ENCODE measurements at regions not wholly inside any gene's neighbourhood (a gene's known extent, or its start where the extent isn't known, plus 50 kb on each side); places are given as distances from the start of the nearest gene placed in this dataset.

DNA sequence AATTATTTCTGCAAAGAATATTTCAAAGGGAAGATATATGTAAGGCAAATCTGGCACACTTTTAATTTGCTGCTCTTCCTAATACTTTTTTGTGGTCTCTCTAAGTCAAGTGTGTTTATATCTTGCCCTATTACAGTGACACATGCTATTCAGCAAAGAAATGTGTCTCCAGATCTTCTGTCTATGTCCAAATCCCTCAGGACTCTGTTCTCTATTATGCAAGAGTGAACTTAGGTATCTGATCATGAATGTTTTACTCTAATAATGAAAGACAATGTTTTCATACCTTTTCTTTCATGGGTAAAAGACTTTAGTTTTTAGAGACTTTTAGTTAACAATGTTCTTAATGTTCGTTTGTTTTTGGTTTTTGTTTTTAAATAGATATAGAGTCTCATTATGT, 255.4 kb upstream of the DAB2 start:
- TF ChIP-seq, protein P1, sequence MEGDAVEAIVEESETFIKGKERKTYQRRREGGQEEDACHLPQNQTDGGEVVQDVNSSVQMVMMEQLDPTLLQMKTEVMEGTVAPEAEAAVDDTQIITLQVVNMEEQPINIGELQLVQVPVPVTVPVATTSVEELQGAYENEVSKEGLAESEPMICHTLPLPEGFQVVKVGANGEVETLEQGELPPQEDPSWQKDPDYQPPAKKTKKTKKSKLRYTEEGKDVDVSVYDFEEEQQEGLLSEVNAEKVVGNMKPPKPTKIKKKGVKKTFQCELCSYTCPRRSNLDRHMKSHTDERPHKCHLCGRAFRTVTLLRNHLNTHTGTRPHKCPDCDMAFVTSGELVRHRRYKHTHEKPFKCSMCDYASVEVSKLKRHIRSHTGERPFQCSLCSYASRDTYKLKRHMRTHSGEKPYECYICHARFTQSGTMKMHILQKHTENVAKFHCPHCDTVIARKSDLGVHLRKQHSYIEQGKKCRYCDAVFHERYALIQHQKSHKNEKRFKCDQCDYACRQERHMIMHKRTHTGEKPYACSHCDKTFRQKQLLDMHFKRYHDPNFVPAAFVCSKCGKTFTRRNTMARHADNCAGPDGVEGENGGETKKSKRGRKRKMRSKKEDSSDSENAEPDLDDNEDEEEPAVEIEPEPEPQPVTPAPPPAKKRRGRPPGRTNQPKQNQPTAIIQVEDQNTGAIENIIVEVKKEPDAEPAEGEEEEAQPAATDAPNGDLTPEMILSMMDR (conservative IDR thresholded peaks at IDR 0.05; ENCODE audit: low read length): no peak
- DNase-seq (ENCODE audit: low read depth): no peak
- H3K4me3 ChIP-seq (ENCODE audit: low read length): no peak overlapping the region

DNA sequence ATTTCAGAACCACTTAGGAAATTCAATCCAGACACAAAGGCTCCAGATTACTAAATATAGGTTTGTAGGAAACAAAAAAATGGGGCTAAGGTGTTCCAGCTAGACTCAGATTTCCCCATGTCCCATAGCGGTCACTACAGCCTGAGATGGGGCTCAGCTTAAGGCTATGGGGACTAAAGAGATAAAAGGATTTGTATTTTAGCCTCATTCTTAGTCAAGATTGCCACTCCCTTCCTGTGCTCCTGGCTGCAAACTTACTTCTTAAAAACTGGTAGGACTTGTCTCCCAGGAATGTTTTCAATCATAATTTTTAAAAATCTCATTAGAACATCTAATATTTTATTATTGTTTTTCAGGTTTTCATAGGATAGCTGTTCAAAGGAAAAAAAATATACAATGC, 253.8 kb upstream of the DAB2 start:
- TF ChIP-seq, protein P1 (conservative IDR thresholded peaks at IDR 0.05; ENCODE audit: low read length): no peak
- DNase-seq (ENCODE audit: low read depth): no peak

GRCh38 chr5:39675676-39676075, 250.9 kb upstream of the DAB2 start:
- TF ChIP-seq, protein P1 (conservative IDR thresholded peaks at IDR 0.05; ENCODE audit: low read length): no peak
- no peak overlapping the region for H3K4me3 ChIP-seq (ENCODE audit: low read length)
- DNase-seq (ENCODE audit: low read depth): no peak

More for the DNA sequence above, 253.8 kb upstream of the DAB2 start:
- no peak overlapping the region for H3K4me3 ChIP-seq (ENCODE audit: low read length)

DNA sequence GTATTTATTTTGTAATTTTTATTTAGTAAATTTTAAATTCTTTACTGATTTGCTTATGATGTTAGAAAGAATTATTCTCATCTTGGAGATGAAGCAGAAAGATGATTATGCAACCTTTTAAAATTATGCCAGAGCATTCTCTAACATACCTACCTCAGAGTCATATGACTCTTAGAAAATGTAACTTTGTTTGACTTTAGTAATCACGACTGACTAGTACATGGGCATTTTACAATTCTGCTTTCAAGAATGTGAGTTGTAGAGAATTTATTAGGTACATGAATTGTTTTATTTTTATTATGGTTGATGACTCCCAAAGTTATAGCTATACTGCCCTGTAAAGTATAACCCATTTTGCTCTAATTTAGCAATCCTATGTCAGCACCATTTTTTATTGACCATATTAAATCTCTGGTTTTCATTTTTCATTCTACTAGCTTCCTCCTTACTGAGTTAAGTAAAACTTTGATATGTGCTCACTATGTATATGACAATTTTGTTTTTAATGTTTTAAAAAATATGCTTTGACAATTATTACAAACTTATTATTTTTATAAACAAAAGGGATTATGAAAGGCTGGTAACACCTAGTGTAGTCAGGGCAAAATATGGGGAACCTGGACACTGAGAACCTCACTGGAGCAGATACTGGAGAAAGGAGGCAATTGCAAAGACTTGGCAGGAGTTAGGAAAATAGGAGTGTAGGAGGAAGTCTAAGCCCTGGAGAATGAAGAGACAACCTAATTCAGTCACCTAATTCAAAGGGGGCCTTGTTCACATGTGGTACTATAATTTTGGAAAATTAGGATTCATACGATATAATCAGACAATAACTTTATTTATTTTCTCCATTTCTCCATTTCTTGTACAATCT, 249.7 kb upstream of the DAB2 start:
- no peak overlapping the region for H3K4me3 ChIP-seq (ENCODE audit: low read length)
- DNase-seq (ENCODE audit: low read depth): no peak
- TF ChIP-seq, protein P1 (conservative IDR thresholded peaks at IDR 0.05; ENCODE audit: low read length): no peak

DNA sequence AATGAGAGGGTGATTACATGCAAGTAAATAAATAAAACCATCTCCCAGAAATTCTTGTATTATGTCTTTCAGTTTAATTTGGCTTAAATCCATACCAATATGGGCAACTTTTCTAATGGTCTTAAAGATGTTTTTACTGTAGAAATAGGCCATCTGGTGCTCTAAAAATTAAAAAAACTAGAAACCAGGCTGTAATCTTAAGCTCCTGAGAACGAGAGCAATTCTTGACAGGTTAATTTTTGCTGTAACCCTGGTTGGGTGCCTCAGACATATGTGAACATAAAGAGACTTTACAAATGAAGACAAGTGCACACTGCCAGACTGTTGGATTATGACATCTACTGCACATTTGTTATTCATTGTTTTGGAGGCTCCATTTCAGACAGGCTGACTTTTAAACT, 246.8 kb upstream of the DAB2 start:
- TF ChIP-seq, protein P1 (conservative IDR thresholded peaks at IDR 0.05; ENCODE audit: low read length): no peak
- H3K4me3 ChIP-seq (ENCODE audit: low read length): no peak overlapping the region
- no peak for DNase-seq (ENCODE audit: low read depth)

DNA sequence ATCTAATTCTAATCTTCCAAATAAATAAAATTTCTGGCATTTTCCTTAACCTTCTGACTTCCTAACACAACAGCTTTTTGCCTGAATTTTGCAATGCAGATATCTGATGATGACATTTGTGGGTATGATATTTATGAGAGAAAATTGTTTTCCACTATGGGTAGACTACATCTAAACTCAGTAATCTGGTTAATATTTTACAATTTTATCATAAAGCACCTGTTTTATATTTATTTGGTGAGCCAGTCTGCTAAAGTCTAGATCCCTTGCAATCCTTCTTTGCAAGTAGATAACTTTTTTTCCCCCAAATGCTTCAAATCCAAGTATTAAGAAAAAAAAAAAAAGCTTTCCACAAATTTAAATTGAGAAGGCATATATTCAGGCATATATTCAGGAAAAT, 246.2 kb upstream of the DAB2 start:
- TF ChIP-seq, protein P1 (conservative IDR thresholded peaks at IDR 0.05; ENCODE audit: low read length): no peak
- no peak for DNase-seq (ENCODE audit: low read depth)
- no peak overlapping the region for H3K4me3 ChIP-seq (ENCODE audit: low read length)

DNA sequence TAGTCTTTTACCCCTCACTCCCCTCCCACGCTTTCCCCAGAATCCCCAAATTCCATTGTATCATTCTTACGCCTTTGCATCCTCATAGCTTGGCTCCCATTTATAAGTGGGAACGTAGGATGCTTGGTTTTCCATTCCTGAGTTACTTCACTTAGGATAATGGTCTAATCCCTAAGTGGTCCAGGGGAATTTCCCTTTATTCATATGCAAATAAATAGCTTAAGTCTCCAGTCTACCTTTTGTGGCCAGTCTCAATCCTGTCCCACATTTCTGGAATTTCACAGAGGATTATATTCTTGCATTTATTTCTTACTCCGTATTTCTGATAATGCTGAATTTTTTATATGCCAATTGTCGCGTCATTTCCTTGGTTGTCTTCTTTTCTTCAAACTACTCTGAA, 245.6 kb upstream of the DAB2 start:
- DNase-seq (ENCODE audit: low read depth): no peak
- no peak overlapping the region for H3K4me3 ChIP-seq (ENCODE audit: low read length)
- TF ChIP-seq, protein P1 (conservative IDR thresholded peaks at IDR 0.05; ENCODE audit: low read length): no peak
